ENCODE measurements at regions not wholly inside any gene's neighbourhood (a gene's known extent, or its start where the extent isn't known, plus 50 kb on each side); places are given as distances from the start of the nearest gene placed in this dataset.

DNA sequence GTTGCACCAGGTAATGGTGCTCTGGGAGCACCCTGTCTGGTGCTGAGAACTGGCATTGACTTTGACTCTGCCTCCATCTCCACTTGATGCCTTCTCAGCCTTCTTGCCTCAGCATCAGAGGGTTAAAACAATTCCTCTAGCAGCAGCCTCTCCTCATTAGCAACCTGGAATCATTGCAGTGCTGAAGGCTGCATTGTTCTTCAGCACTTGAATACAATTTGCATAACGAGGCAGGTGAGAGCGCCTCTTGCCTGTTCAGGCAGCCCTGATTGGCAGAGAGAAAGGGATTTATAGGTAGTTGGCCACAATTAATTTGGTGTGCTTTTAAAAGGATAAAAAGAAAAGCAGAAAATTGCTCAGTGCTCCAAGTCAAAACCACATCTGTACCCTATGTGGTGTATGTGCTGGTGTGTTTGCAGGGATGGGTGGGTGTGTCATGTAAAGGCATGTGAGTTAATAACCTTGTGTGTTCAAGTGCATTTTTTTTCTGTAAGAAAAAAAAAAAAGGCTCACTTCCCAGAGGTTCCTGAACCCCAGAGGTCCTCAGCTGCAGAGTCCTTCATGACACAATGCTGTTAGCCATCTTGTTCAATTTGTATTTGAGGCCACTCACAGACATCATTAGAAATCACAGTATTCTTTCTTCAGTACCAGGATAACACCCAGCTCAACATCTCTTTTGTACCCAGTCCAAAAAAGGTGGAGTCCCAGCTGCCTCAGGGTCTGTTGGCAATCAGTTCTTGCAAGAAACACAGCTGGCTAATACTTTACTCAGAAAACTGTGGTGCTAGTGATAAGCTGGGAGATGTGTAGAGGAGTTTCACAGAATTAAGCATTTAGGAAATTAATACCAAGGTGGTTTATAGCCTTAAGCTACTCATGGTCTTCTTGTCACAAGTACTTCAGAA, 385.6 kb downstream of the GRIN2B start:
- DNase-seq (ENCODE audit: low spot score), result no peak

DNA sequence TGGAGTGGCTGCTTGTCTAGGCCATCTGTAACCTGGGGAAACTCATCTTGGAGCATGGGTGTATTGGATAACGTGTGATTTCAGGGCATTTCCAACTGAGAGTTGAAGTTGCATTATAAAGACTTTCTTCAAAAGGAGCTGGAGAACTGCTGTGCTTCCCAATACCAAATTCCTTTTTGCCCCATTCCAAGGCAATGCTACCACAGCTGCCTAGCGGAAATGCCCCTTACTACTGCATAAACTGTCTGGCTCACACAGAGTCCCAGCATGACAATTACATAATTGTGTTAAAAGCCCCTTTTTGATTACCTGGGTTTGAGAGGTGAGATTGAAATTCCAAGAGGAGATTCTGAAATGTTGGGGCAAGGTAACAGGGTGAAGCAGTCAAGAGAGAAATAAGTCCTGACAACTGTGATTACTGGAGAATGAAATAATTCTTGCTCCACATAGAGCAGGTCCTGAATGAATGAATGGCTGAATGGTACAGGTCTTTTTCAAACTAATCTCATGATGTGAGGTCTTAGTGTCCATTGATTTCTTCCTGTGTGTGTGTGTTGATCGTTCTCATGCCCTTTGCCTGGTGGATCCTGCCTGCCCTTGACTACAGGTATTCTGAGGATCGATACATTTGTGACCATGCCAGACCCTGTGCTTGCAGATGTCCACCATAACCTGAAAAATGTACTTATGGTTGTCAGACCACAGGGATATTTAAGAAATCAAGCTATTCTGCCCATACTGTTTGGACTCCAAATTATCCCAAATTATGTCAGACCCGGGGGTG, 386.5 kb downstream of the GRIN2B start:
- DNase-seq (ENCODE audit: low spot score), result no peak

DNA sequence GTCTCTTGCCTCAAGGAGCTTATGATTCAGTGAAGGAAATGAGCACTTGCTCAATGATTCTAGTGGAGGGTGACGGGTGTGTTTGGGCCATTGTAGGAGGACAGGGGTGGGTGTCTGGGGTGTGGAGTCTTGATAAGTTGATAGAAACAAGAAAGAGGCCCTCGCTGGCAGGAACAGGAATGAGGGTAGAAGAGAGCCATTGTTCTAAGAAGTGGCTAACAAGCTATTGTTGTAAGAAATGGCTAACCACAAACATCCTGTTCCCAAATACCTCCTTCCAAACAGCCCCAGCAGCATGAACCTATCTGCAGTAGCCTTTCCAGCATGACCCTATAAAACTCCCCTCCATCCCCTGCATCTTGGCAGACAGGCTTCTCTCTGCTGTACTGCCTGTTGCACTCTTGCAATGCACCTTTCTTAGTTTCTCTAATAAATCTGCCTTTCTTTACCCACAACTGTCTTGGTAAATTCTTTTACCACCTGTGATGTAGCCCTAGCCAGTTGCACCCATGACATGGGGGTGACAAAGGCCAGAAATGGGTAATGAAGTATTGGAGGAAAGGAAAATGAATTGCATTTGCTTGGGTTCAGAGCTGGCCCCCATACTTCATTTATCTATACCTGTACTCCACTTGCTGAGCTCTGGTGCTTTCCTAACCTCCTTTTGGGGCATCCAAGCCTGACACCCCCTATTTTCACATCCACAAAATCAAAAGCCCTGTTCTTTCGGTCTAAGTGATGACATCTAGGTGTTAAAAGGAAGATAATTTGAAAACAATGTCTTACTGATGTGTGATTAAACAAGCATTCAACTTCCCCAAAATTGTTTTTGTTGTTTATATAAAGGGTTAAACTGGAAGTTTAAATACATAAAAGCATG, 389.1 kb downstream of the GRIN2B start:
- no peak for DNase-seq (ENCODE audit: low spot score)

DNA sequence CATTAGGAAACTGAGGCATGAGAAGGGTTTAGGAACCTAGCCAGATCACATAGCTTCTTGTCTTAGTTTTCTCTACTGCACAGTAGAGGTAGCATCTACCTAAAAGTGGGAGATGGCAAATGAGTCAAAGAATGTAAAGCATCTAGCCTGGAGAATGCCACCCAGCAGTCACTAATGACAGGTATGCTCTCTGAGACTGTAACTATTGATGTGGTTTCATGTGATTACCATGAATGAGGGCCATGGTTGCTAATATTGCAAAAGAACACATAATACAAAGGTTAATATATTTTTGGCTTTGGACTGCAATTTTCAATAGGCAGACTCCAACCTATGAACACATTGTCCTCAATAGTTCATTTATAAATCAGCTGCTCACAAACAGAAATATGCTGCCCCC, 389.9 kb downstream of the GRIN2B start:
- no peak for DNase-seq (ENCODE audit: low spot score)

DNA sequence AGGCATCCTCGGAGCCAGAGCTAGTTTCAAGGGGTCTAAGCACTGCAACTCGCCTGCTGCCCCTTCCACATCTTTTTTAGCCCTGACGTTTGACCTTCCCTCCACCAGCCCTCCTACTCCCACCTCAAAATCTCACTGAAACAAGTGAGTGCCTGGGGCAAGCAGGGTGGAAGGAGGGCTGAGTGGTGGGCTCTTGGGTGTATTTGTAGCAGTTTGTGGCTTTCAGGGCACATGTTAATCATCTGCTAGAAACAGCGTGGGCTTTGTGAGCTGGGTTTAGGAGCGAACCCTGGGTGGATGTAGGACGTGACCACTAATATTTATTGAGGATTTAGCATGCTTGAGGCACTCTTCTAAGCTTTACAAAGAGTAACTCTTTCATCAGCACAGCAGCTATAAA, 390.3 kb downstream of the GRIN2B start:
- no peak for DNase-seq (ENCODE audit: low spot score)

DNA sequence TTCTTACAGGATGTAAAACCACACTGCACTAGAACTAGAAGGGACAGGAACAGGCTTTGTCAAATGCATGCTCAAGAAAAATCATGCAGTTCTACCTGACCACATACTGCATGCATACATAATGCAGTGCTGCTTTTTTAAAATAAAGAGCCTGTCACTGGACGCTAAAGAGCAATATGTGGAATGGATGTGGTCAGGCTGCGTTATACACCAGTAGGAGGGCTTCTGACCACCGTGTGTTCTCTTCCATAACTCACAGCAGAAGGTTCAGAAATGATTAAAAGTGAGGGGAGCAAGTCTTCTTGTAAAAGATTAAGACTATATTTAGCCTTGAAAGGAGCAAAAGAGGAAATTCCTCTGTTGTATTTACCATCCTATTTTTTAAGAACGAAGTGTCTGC, 392.0 kb downstream of the EMP1 start:
- DNase-seq (ENCODE audit: low spot score), result no peak

DNA sequence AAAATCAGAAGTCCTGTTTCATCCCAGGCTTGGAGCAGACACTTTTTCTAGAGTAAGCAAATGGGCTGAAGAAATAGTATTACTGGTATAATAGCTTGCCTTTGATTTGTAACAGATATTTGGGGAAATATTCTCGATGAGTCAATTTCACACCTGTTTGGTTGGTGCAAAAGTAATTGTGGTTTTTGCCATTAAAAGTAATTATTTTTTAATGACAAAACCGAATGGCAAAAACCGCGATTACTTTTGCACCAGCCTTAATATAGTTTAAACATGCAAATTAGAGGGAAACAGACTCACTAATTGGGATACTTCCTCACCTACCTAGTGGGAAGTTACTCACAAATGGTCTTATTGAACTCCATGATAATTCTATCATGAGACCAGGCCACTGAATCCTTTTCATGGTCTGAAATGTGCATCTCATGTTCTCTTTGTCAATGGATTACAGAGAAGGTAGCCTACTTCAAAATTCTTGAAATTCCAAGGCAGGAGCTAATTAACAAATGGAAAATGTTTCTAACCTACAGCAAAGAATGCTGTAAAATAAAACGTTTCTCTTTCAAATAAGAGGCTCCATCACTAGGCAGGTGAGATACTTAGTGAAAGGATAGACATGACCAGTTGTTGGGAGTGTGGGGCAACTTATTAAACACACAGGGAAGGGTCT, 391.3 kb downstream of the EMP1 start:
- no peak for DNase-seq (ENCODE audit: low spot score)

DNA sequence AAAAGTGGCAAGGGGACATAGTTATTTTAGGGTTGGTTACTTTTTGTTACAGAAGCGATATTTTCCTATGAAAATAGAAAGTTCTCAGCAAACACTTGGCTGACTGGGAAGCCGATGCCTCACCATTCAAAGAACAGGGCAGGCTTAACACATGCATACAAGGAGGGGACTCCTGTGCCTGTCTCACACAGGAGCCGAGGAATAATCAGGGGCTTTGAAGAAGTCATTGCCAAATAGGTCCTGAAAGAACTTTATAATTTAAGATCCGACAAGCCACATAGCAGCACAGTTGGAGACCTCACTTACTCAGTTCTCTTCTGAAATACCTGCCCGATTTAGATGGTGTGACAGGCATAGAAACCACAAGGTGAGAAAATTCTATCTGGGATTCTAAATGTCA, 389.8 kb downstream of the EMP1 start:
- DNase-seq (ENCODE audit: low spot score), result no peak

DNA sequence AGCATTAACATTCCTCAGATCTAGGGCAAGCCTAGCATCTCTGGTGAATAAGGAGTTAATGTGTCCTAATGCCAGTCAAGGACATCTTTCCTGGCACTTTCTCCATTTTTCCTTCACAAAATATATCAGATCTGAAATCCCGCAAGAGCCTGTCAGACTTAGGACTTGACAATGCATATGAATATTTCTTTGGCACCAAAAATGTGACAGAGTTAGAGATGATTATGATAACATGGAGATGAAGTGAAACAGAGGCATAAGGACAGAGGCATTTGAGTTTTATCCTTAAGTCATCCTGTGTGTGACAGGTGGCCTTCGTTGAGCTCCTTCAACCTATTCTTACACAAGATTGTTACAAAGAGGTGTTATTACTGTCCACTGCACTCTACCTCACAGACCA, 388.0 kb downstream of the EMP1 start:
- no peak for DNase-seq (ENCODE audit: low spot score)

DNA sequence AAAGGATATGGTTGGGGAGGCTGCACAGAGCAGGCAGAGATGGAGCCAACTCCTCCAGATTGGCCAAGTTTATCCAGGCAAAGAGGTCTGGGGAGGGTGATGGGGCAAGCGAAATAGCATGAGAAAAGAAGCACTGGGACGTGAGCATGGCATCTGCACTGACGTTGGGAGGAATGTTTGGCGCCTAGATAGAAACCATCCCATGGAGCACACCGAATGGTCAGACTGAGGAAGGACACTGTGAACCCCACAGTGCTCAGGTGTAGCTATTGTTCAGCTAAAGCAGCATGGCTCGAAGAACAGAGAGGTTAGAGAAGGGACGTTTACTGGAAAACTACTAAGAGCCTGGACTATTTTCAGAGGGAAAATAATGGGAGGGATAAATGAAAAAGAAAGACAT, 387.1 kb downstream of the EMP1 start:
- no peak for DNase-seq (ENCODE audit: low spot score)

DNA sequence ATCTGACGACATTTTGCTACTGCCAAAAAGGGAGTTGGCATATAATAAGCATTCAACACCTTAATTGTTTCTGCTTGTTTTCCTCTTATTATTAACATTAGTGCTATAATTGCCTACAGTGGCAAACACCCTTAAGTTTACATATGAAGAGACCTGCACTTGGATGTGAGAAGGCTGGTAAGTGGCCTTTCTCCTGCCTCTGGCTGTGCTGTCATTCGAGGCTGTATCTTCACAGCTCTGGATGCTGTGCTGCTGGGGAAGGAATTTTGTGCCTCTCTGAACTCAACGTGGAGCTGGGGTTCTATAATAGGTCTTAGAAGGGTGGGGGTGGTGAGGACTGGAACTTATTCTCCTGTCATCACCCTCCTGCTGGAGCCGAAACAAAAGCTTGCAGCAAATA, 385.9 kb downstream of the EMP1 start:
- no peak for DNase-seq (ENCODE audit: low spot score)

DNA sequence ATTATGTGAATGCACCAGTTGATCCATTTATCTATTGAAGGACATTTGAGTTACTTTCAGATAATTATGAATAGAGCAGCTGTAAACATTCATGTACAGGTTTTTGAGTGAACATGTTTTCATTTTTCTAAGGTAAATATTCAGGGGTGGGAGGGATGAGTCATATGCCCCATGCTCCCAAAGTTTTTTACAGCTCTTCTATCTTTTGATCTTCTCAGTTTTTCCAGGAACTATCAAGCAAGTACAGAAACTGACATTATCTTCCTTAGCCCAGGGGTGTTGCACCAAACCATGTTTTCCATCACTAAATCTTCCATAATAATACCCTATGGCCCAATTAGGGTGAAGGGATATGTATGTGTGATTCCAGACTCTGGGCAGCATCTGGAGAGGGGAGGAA, 384.5 kb downstream of the EMP1 start:
- DNase-seq (ENCODE audit: low spot score), result no peak

DNA sequence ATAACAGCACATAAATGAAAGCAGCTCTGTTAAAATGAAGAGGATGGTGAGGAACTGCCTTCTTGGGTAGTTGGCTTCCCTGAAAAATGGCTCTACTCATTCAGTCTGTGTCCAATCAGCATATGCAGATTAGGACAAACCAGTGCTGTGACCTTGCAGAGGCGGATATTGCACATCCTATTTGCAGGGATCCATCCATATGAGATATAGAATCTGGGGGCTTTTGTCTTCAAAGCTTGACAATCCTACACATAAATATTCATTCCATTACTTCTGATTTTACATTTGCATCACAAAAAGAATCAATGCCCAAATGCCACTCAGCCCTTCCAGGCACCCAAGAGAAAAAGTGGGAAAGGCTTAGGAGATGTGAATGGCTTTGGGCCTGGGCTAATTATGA, 383.7 kb downstream of the EMP1 start:
- no peak for DNase-seq (ENCODE audit: low spot score)

DNA sequence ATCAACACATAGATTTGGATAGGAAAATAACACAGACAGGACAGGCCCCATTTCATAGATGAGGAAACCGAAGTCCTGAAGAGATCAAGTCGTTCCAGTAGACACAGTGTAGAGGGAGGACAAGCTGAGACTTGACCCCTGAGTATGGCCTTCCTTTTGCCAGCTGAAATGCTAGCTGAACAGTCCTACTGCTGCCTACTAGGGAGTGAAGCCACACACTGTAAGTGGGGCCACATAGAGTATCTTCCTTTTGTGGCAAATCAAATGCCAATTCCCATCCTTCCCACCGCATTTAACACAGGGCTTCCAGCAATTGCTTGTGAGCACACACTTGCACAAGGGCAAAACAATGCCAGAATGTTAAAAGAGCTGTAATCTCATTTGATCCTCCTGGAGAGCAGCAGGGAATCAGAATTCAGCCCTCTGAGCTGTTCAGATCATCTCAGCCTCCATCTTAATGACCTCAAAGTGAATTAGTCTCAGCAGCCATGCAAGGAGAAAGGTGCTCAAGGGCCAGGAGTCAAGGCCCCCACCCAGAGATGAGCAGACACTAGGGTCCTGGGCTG, 380.5 kb downstream of the EMP1 start:
- no peak for DNase-seq (ENCODE audit: low spot score)

DNA sequence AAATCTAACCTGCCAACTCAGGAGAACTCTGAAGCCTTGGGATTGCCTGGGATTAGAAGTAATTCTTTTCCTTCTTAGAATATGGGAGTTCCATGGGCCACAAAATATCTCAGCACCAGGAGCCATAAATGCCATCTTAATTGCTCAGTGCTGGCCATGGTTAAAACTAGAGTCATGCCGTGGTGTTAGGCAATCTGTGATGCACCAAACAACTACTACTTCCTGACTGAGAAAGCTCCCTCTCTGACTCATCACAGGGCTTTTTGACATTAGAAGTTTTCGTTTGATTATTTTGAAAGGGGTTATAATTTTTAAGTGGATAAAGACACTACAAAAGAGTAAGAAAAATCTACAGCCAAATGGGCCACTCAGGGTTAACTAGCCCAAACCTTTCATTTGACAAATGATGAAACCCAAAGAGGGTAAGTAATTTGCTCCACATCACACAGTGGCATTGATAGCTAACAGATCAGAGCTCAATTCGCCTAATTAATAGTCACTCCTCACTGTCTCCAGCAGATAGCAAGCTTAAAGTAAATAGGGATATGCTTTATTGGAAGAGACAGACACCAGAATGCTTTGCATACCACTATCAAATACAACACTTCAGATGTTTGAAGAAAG, 377.3 kb downstream of the EMP1 start:
- no peak for DNase-seq (ENCODE audit: low spot score)

DNA sequence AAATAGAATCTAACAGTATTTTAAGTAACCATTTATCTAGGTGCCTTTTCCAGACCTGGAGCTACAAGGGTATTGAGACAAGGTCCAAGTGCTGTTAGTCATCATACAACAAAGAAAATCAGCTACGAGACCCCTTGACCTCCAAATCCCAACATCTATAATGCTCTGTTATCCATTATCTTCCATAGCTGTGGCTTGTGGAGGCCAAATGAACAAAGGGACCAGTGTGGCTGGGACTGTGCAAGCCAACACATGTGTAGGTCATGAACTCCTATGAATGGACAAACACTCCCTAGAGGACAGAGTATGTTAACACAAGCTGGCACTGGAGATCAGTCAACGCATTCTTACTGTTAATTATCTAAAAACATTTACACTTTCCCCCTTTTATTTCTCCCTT, 374.5 kb downstream of the EMP1 start:
- DNase-seq (ENCODE audit: low spot score), result no peak

DNA sequence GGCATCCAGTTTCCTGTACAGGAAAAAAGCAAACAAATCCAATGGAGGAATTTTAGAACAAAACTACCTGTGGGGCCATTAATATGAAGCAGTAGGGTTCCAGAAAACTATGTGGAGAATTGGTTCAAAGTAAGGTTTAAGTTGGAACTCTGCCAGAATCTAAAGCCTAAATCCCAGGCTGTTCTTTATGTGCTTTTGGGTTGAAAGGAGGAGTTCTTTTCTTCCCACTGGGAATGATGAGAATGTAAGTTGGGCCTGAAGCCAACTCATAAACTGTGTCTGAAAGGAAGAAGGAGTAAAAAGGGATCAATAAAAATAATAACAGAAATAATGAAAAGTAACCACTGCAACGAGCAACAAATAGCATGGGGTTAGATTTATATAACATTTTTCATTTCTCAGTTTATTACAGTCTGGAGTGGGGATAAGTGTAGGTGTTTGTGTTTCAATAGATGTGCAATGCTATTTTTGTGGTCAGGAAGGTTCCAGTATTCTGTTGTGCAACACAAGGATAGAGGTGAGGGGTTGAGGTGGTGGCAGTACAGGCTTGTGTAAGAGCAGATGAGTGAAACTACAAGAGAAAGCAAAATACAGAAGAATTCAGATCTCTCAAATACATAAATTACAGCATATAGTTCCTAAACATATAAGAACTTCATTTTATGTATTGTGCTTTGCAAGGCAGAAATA, 373.6 kb downstream of the EMP1 start:
- DNase-seq (ENCODE audit: low spot score), result no peak

DNA sequence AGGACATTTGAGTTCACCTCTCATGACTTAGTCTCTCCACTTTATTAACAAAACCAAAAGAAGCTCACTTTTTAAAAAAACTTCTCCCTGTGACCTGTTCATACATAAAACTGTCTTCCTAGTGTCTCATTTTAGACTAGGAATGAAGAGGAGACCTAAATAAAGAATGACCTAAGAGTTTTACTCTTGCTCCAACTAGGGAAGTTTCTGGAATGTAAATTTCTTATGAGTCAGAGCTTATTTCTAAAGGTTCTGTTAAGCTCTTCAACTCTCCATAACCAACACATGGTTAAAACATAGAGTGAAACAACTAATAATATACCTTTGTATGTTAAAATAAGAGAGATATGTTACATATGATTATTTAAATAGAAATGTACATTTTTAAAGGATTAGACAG, 369.8 kb downstream of the EMP1 start:
- no peak for DNase-seq (ENCODE audit: low spot score)

DNA sequence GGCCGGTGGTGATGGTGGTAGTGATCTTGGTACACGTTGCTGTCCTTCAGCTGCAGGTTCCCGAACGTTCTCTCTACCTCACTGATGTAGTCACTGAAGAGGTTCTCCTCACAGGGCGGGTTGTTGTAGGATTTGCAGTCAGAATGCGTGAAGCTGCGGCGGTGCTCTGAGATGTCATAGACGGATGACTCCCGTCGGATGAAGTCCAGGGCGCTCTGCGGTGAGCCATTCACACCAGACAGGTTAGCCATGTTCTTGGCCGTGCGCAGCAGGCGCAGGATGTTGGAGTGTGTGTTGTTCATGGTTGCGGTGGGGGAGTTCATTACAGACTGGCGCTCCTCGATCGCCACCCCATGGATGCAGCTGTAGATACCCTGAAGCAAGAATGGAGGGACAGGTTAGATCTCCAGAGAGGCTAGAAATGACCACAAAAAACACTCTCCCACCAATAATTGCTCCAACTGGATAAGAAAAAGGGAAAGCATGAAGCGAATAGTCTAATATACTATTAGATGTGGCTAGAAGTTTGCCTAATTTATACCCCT, 367.8 kb downstream of the EMP1 start:
- DNase-seq (ENCODE audit: low spot score), result no peak

DNA sequence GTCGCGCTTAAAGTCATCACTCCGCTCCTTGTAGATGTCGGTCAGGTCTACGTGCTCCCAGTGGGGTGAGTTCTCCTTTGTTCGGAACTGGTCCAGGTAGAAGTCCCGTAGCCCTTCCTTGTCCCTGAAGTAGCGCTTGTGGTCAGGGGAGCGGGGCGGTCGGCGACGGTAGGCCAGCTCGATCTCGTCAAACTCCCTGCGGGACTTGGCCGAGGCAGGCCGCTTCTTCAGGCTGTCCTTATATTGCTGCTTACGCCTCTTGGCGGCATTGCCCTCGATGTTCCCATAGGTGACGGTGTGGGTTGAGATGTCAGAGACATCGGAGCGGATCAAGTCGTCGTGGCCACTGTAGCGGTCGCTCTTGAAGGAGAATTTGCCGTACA, 367.2 kb downstream of the EMP1 start:
- DNase-seq (ENCODE audit: low spot score), result no peak

Measured in pons (tissue), 1 donor.